GM19239 (cell line): ENCODE measurements at regions not wholly inside any gene's neighbourhood (a gene's known extent, or its start where the extent isn't known, plus 50 kb on each side); places are given as distances from the start of the nearest gene placed in this dataset.

Experiments
- DNase-seq: peaks from one replicate; pipeline ENCODE4 v3.0.0; 2011; ENCODE audit warnings: low spot score; ENCODE audit not compliant: insufficient read length
- FAIRE-seq: peaks from 2 replicates; lab custom pipeline; 2011; peaks lifted over from hg19 to GRCh38; lab: Jason Lieb, UNC

DNA sequence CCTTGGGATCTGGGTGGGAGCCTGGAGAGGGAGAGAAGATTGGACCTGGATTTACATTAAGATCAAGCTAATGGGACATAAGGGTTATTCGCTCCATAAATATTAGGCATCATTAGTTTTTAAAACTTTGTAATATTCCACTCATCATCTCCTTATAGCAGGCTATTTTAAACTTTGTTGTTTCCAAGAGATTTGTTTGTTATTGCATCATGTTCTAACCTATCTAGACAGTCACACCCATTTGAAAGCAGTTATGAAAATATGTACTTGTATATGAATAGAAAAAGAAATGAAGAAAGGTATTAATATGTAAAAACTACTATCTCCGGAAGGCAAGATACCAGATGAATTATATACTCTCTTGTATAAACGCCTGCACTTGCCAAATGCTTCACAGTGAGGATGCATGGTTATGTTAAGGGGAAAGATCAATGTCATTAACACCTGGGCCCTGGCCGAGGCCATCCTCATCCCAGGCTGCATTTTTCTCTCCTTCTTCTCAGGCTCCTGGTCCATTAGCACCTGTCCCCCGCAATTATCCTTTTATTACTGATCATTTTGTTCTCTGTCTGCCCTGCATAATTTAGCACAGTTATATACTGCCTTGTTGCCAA is 468.2 kb downstream of the MATN1 start:
- FAIRE-seq (no peak), DNase-seq (no peak)

DNA sequence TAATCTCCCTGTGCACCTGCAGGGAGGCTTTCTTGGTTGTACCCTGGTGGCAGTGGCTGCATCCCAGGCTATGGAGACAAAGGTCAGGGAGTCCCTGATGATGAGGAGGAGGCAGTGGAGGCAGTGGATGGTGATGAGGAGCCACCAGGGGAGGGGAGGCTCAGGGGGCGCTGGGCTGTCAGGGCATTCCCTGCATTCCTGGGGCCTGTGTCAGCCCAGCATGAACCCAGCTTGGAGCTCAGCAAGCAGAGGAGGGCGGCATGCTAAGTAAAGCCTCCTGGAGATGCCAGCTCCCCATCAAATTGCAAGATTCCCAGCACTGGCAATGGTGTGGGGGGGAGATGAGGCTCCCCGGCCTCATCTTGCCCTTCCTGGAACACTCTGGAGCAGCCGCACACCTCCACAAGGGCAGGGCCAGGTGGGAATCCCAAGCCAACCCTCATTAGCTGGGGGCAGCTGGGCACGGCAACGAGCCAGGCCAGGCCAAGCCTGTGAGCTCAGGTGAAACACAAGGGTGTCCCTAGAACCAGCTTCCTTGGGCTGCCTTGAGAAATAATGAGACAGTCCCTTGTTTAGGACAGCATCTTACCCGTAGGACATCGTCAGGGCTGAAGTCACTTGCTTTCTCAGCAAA is 469.5 kb downstream of the MATN1 start:
- DNase-seq (no peak), FAIRE-seq (no peak)

DNA sequence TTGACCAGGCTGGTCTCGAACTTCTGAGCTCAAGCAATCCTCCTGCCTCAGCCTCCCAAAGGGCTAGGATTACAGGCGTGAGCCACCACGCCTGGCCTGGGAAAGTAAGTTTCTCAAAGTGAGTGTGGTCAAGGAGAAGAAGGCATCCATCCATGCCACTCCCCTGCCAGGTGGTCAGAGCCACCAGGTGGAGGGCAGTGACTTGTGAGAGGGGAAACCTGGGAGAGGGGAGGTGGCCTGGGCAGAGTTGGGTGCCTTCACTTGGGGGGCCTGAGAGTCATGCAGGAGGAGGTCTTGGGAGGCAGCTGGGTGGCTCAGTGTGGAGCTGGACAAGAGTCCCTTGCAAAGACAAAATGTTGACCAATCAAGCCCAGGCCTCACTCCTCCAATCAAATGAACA is 470.0 kb downstream of the MATN1 start:
- FAIRE-seq (no peak), DNase-seq (no peak)

DNA sequence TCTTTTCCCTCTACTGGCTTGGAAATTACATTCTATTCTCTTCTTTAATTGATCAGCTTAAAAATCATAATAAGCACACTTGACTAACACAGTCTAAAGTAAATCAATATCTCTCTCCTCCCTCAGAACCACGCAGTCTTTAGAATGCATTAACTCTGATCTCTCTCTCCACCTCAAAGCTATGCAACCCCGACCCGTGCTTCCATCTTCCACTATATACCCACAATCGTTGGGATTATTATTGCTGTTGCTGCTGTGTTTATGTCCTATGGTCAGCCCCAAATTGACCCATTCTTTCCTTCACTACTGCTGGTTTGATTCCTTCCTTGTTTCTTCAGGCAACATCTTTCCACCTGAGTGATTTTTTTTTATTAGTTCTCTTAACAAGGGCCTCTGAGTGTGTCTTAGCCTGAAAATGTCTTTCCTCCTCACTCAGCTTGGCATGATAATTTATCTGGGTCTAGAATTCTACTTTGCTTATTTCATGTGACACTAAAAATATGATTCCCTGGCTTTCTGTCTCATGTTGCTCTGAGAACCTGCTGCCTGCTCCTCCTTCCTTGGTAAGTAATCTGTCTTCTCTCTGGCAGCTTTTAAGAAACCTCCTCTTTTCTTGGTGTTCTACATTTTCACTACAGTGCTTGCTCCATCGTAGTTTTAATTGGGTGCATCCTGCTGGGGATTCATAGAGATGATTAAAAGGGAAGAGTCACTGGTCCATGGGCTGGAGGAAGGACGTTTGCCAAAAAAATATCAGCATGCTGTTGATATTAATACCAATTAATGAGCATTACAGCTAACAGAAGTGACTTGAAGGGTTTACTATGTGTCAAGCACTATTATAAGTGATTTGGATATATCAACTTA is 472.2 kb downstream of the MATN1 start:
- DNase-seq (no peak), FAIRE-seq (no peak)

DNA sequence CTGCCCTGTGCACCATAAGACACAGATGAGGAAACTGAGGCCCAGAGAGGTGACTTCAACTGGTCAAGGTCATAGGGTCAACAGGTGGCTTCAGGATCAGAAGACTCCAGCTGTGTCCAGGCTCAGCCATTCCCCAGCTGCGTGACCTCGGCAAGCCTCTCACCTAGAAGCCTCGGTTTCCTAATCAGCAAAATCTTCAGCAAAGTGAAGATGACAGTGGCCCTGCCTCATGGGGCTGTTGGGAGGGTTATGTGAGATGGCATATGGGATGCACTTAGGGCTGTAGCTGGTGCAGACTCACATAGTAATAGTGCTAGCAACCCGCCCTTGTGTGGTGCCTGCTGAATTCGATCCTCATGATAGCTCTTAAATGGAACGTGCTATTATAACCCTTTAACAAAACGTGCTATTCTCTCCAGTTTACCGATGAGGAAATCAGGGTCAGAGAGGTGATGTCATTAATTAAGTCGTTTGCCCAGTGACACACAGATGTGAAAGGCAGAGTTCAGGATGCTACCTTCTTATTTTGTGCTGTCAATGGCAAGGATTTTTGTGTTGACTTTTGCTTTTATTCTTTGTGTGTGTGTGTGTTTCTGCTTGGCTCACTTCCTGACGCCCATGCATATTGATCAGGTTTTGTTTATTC is 472.9 kb downstream of the MATN1 start:
- FAIRE-seq (no peak), DNase-seq (no peak)

DNA sequence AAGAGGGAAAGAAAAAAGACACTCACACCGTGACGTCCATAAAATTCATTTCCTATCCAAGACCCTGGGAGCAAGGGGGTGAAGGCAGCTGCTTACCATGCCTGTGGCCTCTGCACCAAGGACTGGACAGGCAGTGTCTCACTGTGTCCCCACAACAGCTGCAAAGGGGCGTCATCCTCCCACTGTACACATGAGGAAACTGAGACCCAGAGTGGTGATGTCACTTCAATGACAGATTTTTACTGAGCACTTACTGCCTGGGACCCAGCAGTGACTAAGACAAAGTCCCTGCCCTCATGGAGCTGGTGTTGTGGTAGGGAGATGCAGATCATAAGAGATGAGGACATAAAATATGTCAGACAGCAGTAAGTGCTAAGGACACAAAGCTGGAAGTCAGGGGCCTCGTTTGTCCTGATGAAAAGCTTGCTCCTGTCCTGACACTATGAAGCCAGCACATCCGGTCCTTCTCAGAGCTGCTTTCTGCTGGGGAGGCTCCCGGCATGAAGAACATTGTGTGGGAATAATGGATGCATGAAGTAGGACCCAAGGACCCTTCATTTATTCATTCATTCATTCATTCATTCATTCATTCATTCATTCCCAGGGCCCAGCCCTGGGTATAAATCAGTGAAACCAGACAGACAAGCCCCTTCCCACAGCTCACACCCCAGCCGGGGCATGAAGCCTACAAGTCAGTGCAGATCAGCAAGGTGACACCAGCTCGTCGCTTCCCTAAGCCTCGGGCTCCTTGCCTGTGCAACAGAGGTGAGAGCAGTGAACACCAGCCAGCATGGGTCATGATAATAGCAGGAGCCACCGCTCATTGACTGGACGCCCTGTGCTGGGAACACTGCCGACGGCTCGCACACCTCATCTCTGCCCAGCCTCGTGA is 473.7 kb downstream of the MATN1 start:
- no peak for DNase-seq
- no peak for FAIRE-seq

DNA sequence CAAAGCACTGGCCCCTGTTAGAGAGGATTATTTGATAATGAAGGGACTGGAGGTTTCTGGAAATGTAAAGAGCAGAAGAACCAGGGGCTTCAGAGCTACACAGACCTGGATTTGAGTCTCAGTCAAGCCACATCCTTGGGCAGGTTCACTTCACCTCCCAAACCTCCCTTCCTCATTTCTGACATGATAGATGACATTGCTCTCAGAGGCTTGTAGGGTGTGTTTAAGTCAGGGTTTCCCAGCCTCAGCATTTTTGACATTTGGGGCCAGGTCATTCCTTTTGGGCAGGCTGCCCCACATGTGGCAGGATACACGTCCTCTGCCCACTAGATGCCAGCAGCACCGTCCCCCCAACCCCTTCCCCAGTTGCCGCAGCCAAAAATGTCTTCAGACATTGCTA is 474.6 kb downstream of the MATN1 start:
- no peak for FAIRE-seq
- no peak for DNase-seq

DNA sequence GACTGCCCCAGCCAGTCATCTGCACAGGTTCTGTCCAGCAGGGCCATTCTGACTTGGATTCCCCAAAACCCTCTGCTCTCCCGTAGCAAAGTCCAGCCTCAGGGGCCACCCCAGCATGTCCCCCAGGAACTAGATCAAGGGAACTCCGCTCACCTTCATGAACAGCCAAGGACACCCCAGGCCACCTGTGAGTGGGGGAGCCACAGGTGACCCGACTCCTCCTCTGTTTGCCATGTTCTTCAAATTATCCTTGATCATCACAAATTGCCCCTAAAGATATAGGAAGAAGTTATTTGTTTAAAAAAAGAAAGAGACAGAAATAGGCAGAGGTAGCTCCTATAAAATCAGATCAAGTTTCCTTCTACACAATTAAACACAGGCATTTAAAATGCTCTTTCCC is 475.0 kb downstream of the MATN1 start:
- no peak for FAIRE-seq
- no peak for DNase-seq

DNA sequence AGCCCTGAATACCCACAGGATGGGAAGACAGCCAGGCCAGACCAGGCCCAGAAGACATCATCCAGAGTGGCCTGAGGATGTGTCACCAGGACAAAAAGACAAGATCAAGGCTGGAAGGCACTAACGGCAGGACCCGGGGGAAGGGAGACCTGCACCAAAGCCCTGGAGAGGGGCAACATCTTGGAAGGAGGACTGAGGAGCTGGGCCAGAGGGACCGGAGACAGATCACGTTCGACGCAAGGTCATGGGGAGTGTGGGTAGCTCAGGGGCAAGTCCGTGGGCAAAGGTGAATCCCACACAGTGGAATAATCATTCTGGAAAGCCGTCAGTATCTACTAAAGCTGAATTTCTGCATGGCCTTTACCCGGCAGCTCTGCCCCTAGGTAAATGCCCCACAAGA is 478.6 kb downstream of the MATN1 start:
- DNase-seq = no peak
- no peak for FAIRE-seq

DNA sequence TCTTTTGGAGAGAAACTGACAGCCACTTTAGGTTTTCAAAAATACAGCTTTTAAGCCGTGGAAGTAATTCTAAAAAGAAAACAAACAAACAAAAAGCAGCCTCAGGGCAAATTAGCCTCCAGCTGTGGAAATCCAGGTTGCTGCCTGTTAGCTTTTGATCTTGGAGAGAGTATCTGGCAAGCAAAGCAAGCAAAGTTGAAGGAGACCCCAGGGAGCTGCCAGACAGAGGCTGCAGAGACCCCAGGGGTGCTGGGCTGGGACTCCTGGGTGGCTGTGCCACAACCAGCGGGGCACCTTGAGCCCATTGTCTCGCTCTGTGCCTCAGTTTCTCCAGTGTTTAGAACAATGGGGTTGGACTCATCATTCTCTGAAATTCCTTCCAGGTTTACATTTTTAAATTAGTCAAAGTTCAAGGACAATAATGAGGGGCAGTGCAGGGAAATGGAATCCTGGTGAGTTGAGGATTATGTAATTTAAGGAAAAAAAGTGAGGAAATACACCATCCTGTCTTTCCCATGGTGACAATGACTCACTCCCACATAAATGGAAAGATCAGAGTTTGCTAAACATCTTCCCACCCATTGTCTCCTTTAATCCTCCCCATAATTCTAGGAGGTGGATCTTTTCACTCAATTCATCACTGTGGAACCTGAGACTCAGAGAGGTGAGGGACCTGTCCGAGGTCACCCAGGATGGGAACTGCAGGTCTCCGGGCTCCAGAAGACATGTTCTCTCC is 480.5 kb downstream of the MATN1 start:
- no peak for FAIRE-seq

DNA sequence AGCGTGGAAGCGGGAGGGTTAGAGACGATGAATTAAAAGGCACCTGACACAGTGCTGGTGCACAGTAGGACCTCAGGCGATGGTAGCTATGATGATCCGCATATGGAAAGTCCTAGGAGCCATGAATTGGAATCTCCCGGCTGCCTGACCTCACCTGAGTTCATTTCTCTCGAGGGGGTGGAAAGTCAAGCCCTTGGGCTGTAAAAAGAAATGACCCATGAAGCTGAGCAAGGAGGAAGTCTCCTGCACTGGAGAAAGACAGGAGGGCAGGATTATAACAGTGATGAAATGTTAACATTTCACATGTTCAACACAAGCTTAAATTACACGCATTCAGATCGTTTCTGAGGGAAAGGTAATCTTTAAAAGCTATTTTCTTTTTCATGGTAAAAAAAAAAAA is 481.2 kb downstream of the MATN1 start:
- FAIRE-seq = no peak

More for the DNA sequence above, 480.5 kb downstream of the MATN1 start:
- DNase-seq = no peak

DNA sequence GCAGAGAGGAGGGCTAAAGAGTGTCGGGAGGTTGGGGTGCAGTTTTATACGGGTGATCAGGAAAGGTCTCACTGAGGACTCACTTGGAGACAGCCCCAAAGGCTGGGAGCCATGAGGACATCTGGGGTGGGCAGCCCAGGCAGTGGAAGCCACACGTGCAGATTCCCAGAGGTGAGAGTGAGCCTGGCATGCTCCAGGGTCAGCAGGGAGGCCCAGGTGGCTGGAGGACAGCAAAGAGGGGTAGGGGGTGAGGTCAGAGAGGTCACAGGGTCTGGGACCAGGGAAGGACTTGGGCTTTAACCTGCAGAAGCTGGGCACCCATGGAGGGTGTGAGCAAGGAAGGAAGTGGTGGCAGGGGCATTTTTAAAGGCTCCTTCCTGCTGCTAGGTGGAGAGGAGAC is 481.7 kb downstream of the MATN1 start:
- FAIRE-seq = no peak
- no peak for DNase-seq

More for the DNA sequence above, 481.2 kb downstream of the MATN1 start:
- no peak for DNase-seq

DNA sequence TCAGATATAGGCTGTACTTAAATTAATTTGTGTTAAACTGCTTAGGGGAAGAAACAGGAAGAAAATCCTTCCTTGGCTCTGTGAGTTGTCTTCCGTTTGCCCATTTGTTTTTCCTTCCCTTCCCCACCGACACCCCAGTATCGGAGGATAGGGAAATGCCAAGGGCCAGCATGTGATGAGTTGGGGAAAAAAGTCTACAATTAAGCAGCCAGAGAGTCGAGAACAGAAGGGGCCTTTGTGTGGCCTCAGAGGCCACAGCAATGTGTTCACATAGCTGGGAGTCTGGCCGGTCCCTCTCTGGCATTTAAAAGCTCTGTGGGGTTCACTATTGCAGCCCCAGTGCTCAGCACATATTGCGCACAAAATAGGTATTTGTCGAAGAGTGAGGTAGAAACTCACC is 489.3 kb downstream of the MATN1 start:
- FAIRE-seq (no peak), DNase-seq (no peak)

DNA sequence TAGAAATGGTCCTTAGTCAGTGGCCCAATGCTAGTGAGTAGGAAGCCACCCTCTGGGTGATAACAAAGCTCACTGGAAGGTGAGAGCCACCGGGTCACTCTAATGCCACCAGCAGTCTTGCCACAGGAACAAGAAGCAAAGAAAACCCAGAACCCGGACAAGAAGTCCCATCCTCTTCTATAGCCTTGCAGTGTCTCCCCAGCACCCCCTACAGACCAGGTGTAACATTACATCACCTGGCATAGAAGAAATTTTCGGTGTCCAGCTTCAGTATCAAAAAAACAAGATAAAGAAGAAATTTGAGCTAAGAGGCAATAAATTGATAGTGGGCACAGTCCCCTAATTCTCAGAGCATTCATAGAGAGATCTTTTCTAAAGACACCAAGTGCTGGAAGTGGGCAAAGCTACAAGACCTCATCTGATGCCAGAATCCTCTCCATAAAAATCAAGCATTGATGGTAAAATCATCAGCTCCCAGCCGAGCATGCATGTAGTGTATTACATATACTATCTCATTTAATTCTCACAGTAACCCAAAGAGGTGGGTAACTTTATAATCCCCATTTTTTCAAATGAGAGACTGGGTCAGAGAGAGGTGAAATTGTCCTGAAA is 491.0 kb downstream of the MATN1 start:
- peak; percentile 25 for DNase-seq

DNA sequence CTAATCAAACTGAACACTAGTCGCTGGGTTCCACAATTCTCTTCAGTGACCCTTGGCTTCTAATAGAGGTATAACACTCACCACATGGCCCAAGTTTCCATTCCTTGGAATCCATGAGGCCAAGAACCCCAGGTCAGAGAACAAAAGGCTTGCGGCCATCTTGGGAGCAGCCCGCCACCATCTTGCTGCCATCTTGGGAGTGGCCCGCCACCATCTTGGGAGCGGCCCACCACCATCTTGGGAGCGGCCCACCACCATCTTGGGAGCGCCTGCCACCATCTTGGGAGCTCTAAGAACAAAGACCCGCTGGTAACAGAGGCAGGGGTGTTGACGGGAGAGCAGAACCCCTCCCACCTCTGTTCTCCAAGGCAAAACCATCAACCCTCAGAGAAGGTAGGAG is 493.4 kb downstream of the MATN1 start:
- FAIRE-seq = no peak

More for the DNA sequence above, 491.0 kb downstream of the MATN1 start:
- peak; percentile 69 for FAIRE-seq

DNA sequence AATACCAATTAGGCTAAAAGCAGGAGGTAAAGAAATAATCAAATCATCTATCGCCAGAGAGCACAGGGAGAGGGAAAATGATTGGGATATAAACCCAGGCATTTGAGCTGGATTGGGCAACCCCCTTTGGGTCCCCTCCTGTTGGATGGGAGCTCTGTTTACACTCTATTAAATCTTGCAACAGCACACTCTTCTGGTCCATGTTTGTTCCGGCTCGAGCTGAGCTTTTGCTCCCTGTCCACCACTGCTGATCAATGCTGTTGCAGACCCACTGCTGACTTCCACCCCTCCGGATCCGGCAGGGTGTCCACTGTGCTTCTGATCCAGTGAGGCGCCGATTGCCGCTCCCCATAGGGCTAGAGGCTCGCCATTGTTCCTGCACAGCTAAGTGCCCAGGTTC is 493.8 kb downstream of the MATN1 start:
- no peak for FAIRE-seq
- no peak for DNase-seq

More for the DNA sequence above, 493.4 kb downstream of the MATN1 start:
- DNase-seq = no peak

DNA sequence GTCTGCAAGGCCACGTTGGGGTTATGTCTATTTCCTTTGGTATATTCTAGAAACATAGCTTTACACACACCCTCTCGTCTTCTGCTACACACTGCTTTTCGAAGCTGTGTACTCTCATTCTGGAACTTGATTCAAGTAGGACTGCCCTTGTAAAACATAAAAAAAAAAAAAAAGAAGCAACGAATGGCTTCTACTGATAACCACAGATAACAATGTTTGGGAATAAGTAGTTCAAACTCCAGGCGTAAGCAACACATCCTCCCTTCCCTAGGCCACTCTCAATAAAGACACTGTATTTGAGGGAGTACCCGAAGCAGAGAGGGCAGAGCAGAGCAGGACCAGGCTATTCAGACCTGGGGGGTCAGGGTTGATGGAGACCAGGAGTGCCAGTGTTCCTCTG is 496.7 kb downstream of the MATN1 start:
- FAIRE-seq = no peak

DNA sequence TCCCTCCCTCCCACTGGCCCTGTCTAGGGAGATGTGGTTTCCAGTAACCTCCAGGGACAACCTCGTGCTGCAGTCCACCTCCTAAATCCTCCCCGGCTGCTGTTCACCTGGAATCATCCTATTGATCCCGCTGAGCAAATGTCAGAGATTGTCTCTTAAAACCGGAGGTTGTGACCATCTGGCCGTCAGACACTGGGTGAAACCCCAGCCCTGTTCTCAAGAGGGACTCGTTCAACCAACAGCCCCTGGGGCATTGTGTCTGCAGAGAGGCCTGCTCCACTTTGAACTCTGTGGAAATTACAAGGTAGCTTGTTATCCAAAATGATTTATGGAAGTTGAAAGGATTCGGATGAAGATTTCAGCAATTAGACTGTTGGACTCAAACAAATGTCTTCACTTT is 498.0 kb downstream of the MATN1 start:
- no peak for FAIRE-seq
- DNase-seq = no peak

More for the DNA sequence above, 496.7 kb downstream of the MATN1 start:
- no peak for DNase-seq

DNA sequence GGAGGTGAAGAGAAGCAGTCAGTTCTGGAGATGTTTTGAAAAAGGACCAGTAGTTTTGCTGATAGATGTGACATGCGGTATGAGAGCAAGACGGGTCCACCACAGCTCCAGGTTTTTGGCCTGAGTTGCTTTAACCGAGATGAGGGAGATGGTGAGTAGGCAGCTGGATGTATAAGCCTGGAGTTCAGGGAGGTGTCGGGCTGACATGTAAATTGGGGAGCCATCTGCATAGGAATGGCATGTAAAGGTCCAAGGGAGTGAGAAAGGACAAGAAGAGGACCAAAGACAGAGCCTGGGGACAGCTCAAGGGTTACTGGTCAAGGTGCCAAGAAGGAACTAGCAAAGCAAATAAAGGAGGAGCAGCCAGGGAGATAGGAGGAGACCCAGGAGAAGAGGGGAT is 503.7 kb downstream of the MATN1 start:
- DNase-seq (no peak), FAIRE-seq (no peak)
